HG03025 (cell line): ENCODE measurements at regions not wholly inside any gene's neighbourhood (a gene's known extent, or its start where the extent isn't known, plus 50 kb on each side); places are given as distances from the start of the nearest gene placed in this dataset.

Experiments used
- ATAC-seq: cut with Tn5 transposase; IDR thresholded peaks from one replicate; pipeline ENCODE4 v1.9.1; 2021; ENCODE audit warnings: mild to moderate bottlenecking, moderate library complexity; ENCODE audit not compliant: unreplicated experiment, low FRiP score

GRCh38 chr10:120355425-120355824, 101.6 kb upstream of the PLPP4 start:
- ATAC-seq: no peak

DNA sequence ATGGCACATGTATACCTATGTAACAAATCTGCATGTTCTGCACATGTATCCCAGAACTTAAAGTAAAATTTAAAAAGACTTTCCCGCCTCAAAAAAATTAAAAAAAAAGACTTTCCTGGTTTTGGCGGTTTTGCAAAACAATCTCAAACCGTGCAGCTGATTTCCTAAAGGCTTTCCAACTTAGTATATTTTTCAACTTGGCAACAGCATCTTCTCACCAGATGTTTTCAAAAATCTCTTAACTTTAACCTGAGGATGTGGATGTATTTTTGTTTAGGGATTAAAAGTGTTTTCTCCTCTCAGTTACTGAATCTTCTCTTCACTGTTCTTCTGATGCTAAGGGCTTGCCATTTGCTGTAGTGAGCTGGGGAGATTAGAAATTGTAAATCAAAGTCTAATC, 96.5 kb upstream of the PLPP4 start:
- ATAC-seq: no peak

DNA sequence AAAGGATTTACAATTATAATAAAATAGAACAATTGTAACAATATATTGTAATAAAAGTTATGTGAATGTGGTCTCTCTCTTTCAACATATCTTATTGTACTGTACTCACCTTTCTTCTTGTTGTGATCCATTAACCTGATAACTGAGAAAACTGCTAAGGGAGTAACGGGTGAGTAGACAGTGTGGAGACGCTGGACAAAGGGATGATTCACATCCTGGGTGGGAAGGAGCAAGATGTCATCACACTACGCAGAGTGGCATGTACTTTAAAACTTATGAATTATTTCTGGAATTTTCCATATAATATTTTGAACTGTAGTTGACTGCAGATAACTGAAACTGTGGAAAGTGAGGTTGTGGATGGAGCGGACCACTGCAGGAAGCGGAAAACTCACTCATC, 91.2 kb upstream of the PLPP4 start:
- ATAC-seq: no peak

GRCh38 chr10:120367341-120367740, 89.7 kb upstream of the PLPP4 start:
- ATAC-seq: no peak

DNA sequence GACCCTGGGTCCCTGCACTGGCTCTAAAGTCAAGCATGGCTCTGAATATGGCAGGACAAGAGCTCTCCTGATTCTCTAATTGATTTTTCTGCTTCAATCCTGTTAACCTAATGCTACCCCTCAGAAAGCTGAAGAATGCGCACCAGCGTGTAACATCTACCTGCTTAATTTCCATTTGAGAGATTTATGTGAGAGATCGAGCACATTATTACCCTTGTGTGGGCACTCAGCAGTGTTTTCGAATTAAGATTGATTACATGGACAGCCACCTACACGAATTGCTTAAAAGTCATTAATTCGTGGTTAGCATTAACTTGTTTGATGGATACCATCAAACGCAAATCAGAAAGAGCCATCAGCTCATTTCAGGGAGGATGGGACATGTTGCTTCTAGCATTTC, 88.7 kb upstream of the PLPP4 start:
- ATAC-seq: no peak

- ATAC-seq: no peak
These were observed 88.1 kb upstream of the PLPP4 start for GRCh38 chr10:120368927-120369326.

GRCh38 chr10:120369856-120370276, 87.2 kb upstream of the PLPP4 start:
- ATAC-seq: no peak

- ATAC-seq: no peak
These were observed 85.2 kb upstream of the PLPP4 start for GRCh38 chr10:120371856-120372255.

- no peak for ATAC-seq
These were observed 84.1 kb upstream of the PLPP4 start for GRCh38 chr10:120372917-120373316.

DNA sequence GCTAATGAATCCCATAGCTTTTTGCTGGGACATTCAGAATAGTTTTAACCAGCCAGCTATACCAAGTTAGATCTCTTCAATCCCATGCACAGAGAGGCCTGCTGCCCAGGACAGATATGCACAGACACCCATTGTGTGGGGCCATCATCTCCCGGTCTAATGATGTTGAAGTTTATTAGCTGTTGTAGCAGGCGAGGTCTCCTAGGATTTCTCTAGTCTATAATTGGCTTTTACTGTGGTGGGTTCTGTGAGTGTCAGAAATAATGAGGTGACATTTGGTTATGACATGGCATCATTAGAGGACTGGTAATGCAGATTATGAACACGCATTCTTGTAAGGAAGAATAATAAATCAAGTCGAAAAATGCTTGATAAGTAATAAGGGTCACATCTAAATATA, 81.4 kb upstream of the PLPP4 start:
- no peak for ATAC-seq

GRCh38 chr10:120381931-120382330, 75.1 kb upstream of the PLPP4 start:
- ATAC-seq: no peak

- ATAC-seq: no peak
These were observed 74.7 kb upstream of the PLPP4 start for GRCh38 chr10:120382360-120382759.

GRCh38 chr10:120385992-120386391, 71.0 kb upstream of the PLPP4 start:
- ATAC-seq: no peak

DNA sequence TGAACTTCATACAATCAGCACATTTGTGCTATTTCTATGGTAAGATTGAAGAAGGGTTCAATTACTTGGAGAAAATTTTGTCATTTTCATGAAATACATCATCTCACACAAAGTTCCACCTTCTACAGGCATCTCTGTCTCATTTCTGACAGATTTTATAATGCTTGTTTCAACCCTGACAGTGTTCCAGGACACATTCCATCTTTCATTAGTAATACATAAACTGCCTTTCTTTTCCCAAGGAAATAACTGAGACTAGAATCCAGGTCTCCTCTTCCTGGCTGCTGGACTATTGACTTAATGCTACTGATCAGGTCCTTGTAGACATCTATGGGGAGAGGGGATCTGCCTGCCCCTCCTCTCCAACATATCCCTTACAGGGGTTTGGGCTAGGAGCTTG, 70.1 kb upstream of the PLPP4 start:
- ATAC-seq: no peak

DNA sequence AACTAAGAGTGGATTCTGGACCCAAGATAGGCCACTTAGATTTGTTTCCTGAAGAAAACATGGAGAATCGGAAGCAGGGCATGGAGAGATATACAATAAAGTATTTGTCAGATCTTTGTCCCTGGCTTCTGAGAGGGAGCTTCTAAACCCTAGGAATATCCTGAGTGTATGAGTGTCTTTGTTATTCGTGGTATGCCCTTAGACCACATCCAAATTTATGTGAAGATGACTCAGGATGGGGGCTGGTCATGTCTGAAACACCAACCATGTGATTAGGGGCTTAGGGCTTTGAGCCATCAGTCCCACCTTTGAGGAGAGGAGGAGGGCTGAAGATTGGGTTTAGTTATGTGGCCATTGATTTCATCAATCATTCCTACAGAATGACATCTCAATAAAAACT, 69.7 kb upstream of the PLPP4 start:
- ATAC-seq: no peak

GRCh38 chr10:120392245-120392644, 64.8 kb upstream of the PLPP4 start:
- no peak for ATAC-seq

DNA sequence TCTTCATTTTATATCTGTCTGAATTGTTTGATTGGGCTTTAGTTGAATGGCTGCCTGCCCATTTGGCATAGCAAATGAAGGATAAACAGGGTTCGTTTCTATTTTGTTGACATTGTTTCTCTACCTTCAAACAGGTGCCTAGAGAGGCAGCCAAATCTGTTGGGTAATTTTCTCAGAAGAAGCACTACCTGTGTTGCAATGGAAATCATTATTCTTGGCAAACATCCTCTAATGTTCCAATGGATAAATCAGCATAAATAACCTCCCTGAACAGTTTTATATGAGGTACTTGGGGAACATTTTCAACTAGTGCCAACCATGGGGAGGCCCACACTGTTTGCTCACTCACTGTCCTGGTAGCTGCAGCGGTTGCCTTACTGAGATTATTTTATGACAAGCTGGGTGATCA, 64.4 kb upstream of the PLPP4 start:
- no peak for ATAC-seq

DNA sequence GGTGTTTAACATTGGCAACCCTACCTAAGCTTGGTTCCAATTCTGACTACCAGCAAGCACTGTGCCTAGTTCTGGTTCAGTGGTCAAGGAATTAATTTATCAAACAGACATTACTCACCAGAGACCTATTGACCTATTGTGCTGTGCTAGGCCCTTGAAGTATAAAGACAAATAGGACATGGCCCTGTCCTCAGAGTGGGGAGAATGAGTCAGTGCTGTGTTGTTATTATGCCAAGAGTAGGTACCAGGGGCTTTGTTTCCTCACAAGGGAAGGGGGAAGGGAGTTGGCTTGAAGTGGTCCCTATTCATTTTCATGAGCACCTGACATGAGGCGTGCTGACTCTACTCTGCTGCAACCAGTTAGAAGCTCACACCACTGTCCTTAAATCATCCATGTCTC, 62.6 kb upstream of the PLPP4 start:
- ATAC-seq: no peak

GRCh38 chr10:120396228-120396627, 60.8 kb upstream of the PLPP4 start:
- ATAC-seq: no peak

- ATAC-seq: no peak
These were observed 58.8 kb upstream of the PLPP4 start for GRCh38 chr10:120398180-120398579.

DNA sequence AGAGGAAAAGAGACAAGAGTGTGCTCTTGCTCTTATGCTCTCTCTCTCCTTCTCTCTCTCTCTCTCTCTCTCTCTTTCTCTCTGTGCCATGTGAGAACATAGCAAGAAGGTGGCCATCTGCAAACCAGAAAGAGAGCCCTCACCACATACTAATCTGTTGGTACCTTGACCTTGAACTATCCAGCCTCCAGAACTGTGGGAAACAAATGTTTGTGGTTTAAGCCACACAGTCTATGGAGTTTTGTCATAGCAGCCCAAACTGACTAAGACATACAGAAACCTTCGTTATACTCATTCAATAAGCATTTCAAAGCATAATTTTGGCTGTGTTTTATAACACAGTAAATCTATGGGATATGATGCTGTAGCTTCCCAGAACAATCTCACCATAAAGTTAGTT, 56.4 kb upstream of the PLPP4 start:
- ATAC-seq: no peak

DNA sequence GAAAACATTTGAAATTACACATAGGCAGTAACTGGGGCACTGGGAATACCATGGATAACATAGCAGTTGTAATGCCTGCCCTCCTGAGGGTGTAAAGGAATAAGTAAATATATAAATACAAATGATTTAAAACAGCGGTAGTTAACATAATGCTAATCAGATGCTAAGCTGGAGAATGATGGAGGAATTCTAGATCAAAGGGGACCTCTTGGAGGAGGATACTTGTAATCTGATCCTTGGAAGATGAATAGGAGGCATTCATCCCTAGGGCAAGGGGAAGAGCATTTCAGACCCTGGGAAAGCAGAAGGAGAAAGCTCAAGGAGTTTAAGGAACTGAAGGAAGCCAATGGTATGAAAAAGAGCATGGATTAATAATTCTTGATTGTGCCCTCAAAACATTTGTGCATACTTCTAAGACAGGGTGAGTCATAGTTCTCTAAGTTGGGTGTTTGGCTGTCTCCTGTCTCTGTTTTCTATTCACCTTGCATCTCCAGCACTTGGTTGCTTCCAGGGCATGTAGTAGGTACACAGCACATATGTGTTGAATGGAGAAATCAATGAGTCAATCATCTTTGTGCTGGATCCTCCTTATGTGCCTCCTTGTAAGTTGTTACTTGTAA, 54.8 kb upstream of the PLPP4 start:
- no peak for ATAC-seq

DNA sequence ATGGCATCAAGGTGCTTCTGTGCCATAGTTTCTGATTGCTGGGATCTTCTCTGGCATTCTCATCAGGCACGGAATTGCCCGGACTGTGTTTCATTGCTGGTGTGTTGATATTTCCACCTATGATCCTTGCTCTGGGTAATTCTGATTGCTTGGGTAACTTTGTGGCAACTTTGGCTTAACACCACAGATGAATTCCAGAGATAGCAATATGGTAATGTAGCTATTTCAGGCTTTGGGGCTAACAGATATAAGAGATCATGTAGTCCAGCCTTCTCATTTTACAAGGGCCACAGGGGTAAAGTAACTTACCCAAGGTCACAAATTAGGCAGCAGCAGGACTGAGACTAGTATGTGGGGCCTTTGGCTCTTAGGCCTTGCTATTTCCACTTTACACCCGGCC, 53.9 kb upstream of the PLPP4 start:
- no peak for ATAC-seq
